Epithelial cell of prostate (primary cell): ENCODE measurements at regions not wholly inside any gene's neighbourhood (a gene's known extent, or its start where the extent isn't known, plus 50 kb on each side); places are given as distances from the start of the nearest gene placed in this dataset.

Experiments used
- DNase-seq: peaks from one replicate; pipeline ENCODE4 v3.0.0-alpha.2; 2011; ENCODE audit warnings: low read depth, low spot score
- H3K27ac ChIP-seq: fragments of 450-650 bp; 2 replicates; pipeline ENCODE4 v1.5.1; 2017; ENCODE audit warnings: mild to moderate bottlenecking

DNA sequence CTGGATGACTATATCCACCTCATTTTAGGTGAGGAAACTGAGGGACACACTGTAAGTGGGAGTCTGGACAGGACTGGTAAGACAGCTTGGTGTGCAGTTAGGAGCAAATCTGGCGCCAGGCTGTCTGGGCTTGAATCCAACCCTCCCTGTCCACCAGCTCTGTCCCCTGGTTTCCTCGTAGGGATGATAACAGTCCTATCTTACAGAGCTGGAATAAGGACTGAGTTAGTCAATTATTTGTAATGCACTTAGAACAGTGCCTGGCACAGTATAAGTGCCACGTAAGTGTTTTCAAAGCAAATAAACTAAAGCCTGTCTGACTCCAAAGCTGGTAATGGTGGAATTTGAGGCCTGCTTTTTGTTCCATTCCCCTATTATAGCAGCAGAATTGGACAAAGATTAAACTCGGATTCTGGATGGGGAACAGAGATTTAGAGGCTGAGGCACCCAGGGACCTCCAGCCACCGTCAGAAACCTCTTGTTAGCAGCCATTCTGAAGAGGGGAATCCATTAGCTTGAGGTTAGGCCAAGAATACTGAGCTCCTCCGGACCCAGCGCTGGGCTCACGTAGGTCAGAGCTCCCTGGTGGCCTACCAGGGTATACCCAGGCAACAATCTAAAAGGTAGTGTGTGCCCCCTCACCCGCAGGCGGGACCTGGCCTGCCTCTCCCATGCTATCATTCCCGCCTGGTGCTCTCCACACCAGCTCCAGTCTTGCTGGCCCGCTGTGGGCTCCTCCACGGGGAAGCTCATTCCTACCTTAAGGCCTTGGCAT is 102.1 kb downstream of the UCHL1 start:
- H3K27ac ChIP-seq, result no peak overlapping the region
- no peak for DNase-seq

DNA sequence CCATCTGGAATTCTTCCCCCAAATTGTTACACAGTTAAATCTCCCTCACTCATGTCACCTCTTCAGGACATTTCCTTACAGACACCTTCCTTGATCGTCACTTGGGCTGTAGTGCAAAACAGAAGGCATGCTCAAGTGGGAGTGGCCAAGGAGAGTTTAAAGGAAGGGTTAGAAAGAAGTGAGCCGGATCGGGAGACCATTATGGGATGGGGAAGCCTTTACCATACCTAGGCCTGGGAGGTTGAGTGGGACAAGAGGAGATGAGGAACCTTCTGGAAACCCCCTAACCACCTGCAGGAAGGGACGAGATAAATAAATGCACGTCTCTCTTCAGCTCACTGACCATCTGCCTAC is 102.7 kb downstream of the UCHL1 start:
- no peak for DNase-seq
- H3K27ac ChIP-seq, result no peak overlapping the region

DNA sequence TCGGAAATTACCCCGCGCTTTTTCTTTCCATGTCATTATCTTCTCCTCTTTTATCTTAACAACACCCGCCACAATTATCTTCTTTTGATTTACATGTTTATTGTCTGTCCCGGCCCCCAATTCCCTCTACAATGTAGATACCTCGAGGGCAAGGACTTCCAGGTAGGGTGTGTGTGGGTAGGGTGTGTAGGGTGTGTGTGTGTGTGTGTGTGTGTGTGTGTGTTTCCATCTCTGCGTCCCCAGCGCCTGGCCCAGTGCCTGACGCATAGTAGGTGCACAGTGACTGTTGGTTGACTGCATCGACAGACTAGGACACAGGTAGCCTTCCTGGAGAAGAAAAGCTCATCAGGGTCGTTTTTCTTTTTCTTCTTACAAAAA is 103.1 kb downstream of the UCHL1 start:
- H3K27ac ChIP-seq, result no peak overlapping the region
- no peak for DNase-seq

DNA sequence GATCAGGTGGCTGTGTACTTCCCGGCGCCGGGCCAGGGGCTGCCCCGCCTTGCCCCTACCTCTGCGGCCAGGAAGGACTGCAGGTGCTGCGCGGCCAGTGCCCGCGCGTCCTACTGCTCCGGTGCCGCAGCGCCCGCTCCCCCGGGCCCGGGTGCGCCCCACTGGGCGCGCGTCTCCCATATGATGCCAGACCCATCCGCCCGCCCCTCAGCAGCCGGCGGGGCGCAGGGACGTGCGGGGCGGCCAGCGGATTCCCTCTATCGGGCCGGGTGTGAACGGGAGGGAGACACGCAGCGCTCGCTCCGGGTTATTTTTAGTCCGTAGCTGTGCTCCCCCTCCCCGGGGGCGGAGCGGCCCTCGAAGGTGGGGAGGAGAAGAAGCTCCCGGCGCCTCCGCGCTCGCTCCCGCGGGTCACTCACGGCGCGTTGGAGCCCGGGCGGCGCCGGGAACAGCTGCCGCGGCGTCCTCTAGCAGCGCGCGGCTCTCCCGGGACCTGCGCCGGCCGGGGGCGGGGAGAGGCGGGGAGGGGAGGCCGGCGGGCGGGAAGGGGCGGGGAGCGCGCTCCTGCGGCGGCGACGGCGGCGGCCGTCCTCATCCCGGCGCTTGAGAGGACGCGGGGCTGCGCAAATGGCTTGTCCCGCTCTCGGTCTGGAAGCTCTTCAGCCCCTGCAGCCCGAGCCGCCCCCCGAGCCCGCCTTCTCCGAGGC is 103.6 kb downstream of the UCHL1 start:
- no peak overlapping the region for H3K27ac ChIP-seq
- DNase-seq, result no peak

DNA sequence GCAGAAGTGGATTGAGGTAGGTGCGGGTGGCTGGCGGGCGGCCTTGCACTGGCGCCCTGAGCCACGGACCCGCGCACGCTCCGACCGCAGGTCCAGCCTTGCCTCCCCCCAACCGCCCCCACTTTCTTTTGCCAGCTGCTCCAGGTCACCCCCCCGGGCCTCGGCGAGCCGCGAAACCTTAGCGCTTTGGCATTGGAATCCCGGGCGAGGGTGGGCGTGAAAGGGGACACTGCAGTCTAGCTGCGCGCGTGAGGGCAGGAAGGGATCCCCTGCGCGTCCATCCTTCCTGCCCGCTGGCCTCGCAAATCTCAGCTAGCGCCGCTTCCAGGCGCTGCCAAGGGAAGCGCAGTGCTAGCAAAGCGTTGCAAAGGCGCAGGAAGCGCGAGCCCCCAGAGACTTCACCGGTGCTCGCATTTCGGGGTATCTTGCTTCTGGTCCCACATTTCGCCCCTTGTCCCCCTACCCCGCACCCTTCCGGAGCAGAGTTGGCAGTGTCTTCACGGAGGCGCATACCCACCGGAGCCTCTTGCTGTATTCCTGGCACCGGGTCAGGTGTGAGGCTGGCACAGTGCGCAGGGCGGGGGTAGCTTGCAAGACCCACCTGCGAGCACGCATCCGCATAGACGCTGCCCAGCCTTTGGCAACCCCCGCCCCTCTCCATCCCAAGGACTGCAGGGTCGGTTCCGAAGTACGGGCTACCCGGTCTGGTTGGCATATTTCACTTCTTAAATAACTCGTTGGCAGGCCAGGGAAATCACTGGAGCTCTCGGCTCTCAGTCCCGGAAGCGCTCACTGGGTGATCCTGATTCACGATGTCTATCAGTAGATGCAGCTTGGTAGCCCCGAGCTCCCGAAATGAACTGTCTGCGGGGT is 104.4 kb downstream of the UCHL1 start:
- DNase-seq, result no peak
- no peak overlapping the region for H3K27ac ChIP-seq

DNA sequence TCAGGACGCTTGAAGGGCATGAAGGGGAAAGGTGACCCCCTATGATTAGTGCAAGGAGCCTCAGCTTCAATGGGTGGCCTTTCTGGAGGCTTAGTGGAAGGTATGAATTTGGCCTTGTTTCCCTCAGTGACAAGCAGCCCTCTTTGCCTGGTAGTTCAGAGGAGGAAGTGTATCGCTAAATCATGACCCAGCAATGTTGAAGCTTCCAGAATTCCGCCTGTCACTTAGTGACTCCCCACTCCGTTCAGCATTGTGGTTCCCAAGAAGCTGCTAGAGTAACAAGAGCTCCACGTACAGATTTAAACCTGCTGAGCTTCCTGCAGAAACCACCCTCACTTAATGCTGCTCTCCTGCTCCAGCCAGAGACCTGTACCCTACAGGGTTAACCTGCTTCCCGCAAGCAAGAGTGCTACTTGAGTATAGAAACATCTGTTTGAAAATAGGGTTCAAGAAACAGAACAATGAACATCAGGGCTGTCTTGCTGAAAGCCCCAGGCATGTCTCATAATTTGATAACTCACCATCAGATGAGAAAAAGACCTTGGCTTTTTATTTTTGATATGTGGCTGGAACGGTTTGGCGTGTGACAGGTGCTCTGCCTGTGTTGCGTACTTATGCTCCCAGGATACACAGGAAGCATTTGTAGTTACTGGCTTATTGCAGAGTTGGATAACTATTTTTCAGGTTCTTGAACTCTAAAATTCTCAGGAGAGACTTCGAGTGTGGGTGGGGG is 105.2 kb downstream of the UCHL1 start:
- no peak overlapping the region for H3K27ac ChIP-seq
- no peak for DNase-seq

DNA sequence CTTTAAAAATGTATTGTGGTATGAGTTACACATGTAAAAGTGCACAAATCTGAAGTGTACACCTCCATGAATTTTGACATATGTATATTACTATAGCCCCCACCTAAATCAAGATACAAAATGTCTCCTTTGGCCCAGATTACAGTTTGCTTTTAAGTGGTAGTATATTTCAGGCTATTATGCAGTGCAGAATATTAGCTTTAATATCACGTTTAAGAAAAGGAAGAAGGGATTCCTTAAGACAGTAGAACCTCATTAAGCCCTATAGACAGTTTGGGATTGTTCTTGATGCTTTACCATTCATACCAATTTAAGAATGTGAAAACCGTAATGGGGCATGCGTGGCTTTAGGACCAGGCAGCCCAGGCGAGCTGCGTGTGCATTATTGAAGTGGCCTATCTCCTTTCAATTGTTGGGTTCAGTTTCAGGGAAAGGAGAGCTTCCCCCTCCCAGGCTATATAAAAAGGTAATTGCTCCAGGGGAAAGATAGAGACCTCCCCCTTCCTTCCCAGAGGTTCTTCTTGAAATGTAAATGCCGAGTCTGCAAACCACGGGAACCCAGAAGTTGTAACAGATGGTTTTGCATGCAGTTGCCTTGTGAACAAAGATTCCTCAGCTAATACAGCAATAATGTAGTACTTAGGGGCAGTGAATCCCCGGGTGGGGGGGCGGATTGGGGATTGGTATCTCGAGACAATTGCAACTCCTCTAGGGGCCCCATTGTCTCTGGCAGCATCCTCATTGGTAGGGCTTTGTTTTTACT is 106.1 kb downstream of the UCHL1 start:
- no peak for DNase-seq
- peak overlapping the region; percentile 70 for H3K27ac ChIP-seq

DNA sequence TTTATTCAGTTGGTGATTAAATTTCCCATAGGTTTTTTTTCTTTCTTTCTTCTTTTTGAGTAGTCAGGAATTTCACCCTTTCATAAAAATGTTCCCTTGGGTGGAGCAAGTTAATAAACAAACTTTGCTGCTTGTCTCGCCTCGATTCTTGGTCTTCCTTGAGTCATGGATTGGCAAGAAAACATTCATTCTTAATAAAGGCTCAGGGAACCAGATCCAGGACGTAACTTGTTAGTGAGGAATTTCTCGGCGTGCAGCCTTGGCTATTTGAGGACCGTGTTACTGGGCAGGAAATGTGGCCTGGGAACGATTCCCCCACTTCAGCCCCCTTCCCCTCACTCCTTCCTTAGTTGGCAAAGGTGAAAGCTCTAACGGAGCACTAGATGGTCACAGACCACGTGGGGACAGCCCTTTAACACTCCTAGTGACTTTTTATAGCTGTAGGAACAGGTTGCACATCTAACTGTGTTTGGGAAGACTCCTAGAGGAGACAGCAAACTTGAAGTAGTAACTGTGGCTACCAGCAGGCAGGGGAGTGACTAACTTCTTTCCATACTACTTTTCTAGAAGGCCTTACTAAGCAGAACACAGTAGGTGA is 106.8 kb downstream of the UCHL1 start:
- H3K27ac ChIP-seq, result peak overlapping the region; percentile 70
- DNase-seq, result peak; percentile 40

DNA sequence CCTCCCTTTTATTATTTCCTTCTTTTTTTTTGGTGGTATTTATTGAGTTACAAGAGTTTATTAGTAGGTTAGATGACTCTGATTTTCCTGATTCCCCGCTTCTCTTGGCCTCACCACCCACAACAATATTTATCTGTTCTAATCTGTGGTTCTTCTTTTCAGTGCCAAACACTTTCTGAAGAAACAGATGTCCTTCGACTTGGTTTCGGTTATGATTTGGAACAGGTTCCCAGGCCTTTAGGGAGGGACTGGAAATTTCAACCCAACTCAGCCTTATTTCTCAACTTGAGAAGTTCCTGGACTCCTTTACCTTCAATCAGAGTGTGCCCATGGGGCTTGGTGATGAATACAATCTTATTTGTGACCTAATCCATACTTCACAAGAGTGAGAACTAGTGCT is 108.1 kb downstream of the UCHL1 start:
- DNase-seq, result no peak
- H3K27ac ChIP-seq, result peak overlapping the region; percentile 70

DNA sequence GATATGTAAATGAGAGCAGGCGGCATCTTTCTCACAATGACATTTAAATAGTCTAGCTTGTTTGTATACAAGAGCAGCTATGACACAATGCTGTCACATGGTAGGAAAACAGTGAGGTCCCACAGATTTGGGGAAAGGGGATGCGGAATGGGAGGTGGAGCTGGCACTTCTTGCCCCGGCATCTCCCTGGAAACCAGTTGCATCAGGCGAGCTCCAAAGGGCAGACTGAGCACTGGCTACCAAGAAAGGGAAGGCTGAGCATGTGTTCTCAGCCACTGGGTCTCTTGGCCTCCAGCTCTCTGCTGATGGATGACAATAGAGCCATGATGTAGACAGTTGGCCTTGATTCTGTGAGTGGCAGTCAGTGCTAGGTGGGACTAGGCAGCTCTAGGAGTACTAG is 109.0 kb downstream of the UCHL1 start:
- no peak for DNase-seq
- no peak overlapping the region for H3K27ac ChIP-seq

DNA sequence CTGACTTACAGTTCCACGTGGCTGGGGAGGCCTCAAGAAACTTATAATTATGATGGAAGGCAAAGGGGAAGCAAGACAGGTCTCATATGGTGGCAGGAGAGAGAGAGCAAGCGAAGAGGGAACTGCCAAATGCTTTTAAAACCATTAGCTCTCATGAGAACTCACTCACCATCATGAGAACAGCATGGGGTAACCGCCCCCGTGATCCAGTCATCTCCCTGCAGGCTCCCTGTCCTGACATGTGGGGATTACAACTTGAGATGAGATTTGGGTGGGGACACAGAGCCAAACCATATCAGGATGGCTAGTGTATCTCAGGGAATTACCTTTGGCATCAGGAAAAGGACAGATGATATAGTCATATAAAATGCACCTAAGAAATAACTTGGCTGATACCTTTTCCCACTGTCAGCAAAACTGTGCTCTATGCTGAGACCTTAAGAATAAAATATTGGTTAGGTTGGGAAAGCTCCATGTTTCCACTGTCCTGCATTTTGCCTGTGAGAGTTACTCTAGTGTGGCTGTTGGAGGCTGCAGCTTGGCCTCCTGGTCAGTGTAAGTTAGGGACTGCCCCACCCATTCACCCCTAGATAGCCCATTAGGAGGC is 110.3 kb downstream of the UCHL1 start:
- no peak overlapping the region for H3K27ac ChIP-seq

DNA sequence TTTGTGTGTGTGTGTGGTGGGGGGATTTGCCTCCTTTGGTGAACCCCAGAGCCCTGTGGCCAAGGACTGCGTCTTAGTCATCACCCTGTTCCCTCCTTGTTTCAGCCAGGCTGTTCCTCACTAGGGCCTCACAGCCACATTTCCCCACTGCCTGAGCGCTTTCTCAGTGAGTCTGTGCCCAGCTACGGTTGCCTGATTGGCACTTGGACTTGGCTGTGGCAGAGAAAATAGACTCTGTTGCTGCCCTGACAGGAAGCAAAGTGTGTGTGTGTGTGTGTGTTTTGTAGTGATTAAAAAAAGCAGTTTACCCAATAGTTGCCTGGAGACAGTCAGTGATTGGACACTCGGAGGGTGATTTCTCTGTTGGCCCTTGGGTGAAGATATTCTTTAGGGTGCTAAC is 113.0 kb downstream of the UCHL1 start:
- peak; percentile 41 for DNase-seq
- no peak overlapping the region for H3K27ac ChIP-seq

More for the DNA sequence above, 110.3 kb downstream of the UCHL1 start:
- DNase-seq, result no peak

DNA sequence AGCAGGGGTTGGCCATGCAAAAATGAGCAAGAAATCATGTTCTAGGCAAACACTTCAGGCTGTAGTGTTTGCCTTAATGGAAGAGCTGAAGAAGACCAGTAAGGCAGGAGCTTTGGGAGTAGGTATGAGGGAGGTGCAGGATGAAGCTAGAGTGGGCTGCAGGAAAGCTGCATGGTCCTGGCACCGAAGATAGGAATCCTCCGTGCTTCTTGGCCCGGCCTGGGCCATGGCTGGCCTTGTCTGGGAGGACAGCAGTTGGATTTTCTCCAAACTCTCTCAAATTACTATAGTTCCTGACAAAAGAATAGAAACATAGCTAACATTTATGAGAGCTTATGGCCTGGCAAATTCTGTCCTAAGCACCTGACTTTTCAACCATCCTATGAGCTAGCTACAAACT is 116.5 kb downstream of the UCHL1 start:
- no peak for DNase-seq
- H3K27ac ChIP-seq, result no peak overlapping the region

DNA sequence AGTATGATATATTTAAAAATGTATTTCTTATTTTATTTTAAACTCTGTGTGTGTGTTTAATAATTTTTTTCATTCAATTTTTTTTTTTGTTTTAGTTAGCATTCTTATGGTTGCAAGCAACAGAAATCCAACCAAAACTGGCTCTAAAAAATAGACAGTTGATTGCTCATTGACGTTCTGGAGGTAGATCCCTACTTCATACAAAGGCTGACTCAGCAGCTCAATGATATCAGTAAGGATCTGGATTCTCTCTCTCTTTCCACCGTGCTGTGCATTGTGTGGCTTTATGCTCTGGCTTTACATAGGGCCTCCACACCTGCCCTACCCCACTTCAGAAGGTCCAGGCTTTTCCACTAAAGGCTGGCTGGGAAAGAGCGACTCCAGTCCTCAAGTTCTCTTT is 117.8 kb downstream of the UCHL1 start:
- DNase-seq, result no peak
- no peak overlapping the region for H3K27ac ChIP-seq

DNA sequence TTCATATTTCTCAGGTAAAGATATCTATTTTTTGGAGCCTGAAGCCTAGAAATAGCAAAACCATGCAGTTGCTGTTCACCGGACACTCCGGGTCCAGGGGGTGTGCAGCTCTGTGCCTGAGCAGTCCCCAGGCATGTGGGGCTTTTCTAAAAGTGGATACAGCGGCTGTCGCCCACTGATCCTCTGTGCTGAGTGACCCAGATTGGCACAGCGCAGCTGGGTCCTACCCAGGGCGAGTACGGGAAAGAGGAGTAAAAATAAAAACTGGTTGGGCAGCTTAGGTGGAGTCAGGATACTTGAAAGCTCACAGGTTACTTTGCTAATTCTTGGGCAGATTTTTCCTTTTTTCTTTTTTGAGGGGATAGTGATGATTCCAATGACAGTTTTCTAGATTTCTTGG is 118.8 kb downstream of the UCHL1 start:
- H3K27ac ChIP-seq, result no peak overlapping the region
- no peak for DNase-seq

DNA sequence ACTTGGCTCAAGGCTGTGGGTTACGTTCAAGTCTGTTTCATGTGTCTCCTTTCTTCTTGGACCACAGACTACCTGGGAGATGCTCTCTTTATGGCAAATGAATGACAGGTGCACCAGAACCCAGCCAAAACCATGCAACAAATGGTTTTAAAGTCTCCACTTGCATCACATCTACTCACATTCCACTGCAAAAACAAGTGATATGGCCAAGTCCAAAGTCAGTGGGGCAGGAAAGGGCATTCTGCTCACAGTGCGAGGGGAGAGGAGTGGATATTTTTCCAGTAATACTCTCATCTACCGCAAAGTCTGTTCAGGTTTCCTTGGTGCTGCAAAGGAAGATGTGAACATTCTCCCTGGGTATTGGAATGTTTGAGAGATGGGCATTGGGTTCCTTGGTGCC is 120.5 kb downstream of the UCHL1 start:
- H3K27ac ChIP-seq, result no peak overlapping the region

DNA sequence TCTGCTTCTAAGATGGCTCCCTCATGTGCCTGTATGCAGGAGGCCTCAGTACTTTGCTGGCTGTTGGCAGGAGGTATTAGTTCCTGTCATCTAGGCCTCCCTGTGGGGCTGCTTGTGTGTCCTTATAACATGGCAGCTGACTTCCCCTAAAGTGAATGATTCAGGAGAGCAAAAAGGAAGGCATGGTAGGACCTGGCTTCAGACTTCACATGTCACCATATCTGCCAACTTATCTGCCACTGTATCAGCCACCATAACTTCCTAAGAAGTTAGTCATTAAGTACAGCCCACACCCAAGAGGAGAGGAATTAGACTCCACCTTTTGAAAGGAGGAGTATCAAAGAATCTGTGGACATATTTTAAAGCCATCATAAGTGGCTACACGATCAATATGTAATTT is 122.5 kb downstream of the UCHL1 start:
- H3K27ac ChIP-seq, result no peak overlapping the region
- no peak for DNase-seq

More for the DNA sequence above, 120.5 kb downstream of the UCHL1 start:
- no peak for DNase-seq

DNA sequence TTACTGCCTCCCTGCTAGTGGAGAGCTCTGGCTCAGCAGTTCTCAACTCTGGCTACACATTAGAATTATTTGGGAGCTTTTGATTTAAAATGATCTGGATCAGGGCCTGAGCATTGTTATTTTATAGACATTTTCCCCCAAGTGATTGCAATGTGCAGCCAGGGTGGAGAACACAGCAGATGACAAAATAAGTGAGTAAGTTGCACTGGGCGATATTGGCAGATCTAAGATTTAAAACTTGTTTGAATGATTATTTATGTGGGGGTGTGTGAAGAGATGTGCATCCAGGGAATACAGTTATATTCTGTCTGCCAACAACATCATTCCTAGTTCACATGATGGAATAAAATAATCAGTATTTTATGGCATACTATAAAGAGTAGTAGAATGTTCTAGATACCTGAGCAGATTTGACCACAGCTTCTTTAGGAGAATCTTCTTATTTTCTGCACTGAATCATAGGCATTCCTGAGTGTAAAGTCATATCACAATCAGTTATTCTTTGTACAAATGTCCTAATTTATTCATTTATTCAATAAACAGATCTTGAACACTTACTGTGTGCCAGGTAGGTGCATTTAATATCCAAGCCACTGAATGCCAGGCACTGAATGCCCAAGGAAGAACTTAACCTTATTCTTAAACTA is 123.9 kb downstream of the UCHL1 start:
- no peak for DNase-seq

More for the DNA sequence above, 123.9 kb downstream of the UCHL1 start:
- H3K27ac ChIP-seq, result no peak overlapping the region
